Endodermal cell (in vitro differentiated cells): ENCODE measurements at regions not wholly inside any gene's neighbourhood (a gene's known extent, or its start where the extent isn't known, plus 50 kb on each side); places are given as distances from the start of the nearest gene placed in this dataset.
A peak's percentile ranks its signal among the peaks of the same experiment; 100 is the strongest.

Source experiments
- DNase-seq: peaks from one replicate; pipeline ENCODE4 v3.0.0-alpha.2; 2017
- H3K27ac ChIP-seq: 2 replicates; pipeline ENCODE4 v1.5.1; 2013; ENCODE audit warnings: mild to moderate bottlenecking, low read depth, low read length, moderate library complexity
- H3K27me3 ChIP-seq: 2 replicates; pipeline ENCODE4 v1.6.1; 2013; ENCODE audit warnings: mild to moderate bottlenecking, low read length, moderate library complexity; ENCODE audit not compliant: insufficient read depth, control insufficient read depth, poor library complexity, severe bottlenecking
- H3K36me3 ChIP-seq: 2 replicates; pipeline ENCODE4 v1.7.0; 2013; ENCODE audit warnings: mild to moderate bottlenecking, low read length, moderate library complexity; ENCODE audit not compliant: control insufficient read depth, insufficient read depth
- H3K4me1 ChIP-seq: one replicate; pipeline ENCODE4 v1.7.0; 2013; ENCODE audit warnings: low read length; ENCODE audit not compliant: control insufficient read depth, insufficient read depth
- H3K4me3 ChIP-seq: 2 replicates; pipeline ENCODE4 v1.5.1; 2013; ENCODE audit warnings: mild to moderate bottlenecking, low read length, moderate library complexity
- H3K9ac ChIP-seq: 2 replicates; pipeline ENCODE4 v1.6.1; 2013; ENCODE audit warnings: mild to moderate bottlenecking, low read length, moderate library complexity; ENCODE audit not compliant: poor library complexity, severe bottlenecking; ENCODE audit errors: extremely low read depth
- H3K9me3 ChIP-seq: 2 replicates; pipeline ENCODE4 v1.6.1; 2013; ENCODE audit warnings: mild to moderate bottlenecking, low read length, moderate library complexity; ENCODE audit not compliant: control insufficient read depth
- H3K27ac Mint-ChIP-seq: 2 replicates; pipeline ENCODE4 v1.8.0; 2020; ENCODE audit warnings: mixed read lengths
- H3K27me3 Mint-ChIP-seq: 2 replicates; pipeline ENCODE4 v1.8.0; 2021; ENCODE audit warnings: mild to moderate bottlenecking, mixed read lengths; ENCODE audit not compliant: insufficient read depth
- H3K36me3 Mint-ChIP-seq: 2 replicates; pipeline ENCODE4 v1.8.0; 2020; ENCODE audit warnings: low read depth, mixed read lengths
- H3K4me1 Mint-ChIP-seq: 2 replicates; pipeline ENCODE4 v1.8.0; 2020; ENCODE audit warnings: mixed read lengths
- H3K4me3 Mint-ChIP-seq: 2 replicates; pipeline ENCODE4 v1.8.0; 2020; ENCODE audit warnings: mild to moderate bottlenecking, moderate library complexity, mixed read lengths
- H3K9me3 Mint-ChIP-seq: 2 replicates; pipeline ENCODE4 v1.8.0; 2020; ENCODE audit warnings: mild to moderate bottlenecking, mixed read lengths
- whole genome bisulfite sequencing, 2 experiments: methylation state at CpG; one replicate each; pipeline versions ENCODE4 v1.1.5 to v1.1.7; 2013; ENCODE audit warnings: missing lambda C conversion rate in 2 of 2, mixed read lengths in 1 of 2; ENCODE audit not compliant: insufficient coverage in 1 of 2, insufficient read length in 1 of 2; 5-methylcytosine and 5-hydroxymethylcytosine counted together
- TF ChIP-seq, protein P1 (sequence below): fragments of 200-600 bp; sonication (generic); conservative IDR thresholded peaks from 2 replicates; pipeline ENCODE4 v1.5.0; 2021; ENCODE audit warnings: antibody characterized with exemption, mild to moderate bottlenecking

- Histone ChIP-seq H3K4me3 (peak overlapping the region; percentile 71), H3K27me3 (no peaks in the 10 kb centered on the region), H3K4me1 (no peaks in the 10 kb centered on the region), H3K27ac (no peak overlapping the region), H3K36me3 (peaks cover 3% of the 10 kb centered on the region), H3K9ac (peak overlapping the region; percentile 4), H3K9me3 (no peaks in the 10 kb centered on the region)
- Mint-ChIP-seq H3K9me3 (no peaks in the 10 kb centered on the region), H3K4me1 (peaks cover 3% of the 10 kb centered on the region), H3K27ac (peak overlapping the region; percentile 49), H3K4me3 (peak overlapping the region; percentile 49), H3K36me3 (peaks cover 1% of the 10 kb centered on the region), H3K27me3 (no peaks in the 10 kb centered on the region)
- WGBS, 2 experiments: 74 to 89% methylated on average over 4 to 6 of the region's 7 CpGs
- TF ChIP-seq, protein P1, sequence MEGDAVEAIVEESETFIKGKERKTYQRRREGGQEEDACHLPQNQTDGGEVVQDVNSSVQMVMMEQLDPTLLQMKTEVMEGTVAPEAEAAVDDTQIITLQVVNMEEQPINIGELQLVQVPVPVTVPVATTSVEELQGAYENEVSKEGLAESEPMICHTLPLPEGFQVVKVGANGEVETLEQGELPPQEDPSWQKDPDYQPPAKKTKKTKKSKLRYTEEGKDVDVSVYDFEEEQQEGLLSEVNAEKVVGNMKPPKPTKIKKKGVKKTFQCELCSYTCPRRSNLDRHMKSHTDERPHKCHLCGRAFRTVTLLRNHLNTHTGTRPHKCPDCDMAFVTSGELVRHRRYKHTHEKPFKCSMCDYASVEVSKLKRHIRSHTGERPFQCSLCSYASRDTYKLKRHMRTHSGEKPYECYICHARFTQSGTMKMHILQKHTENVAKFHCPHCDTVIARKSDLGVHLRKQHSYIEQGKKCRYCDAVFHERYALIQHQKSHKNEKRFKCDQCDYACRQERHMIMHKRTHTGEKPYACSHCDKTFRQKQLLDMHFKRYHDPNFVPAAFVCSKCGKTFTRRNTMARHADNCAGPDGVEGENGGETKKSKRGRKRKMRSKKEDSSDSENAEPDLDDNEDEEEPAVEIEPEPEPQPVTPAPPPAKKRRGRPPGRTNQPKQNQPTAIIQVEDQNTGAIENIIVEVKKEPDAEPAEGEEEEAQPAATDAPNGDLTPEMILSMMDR: no peak
- no peak for DNase-seq
Observed at GRCh38 chr7:65731129-65731528, 141.7 kb upstream of the VKORC1L1 start.

DNA sequence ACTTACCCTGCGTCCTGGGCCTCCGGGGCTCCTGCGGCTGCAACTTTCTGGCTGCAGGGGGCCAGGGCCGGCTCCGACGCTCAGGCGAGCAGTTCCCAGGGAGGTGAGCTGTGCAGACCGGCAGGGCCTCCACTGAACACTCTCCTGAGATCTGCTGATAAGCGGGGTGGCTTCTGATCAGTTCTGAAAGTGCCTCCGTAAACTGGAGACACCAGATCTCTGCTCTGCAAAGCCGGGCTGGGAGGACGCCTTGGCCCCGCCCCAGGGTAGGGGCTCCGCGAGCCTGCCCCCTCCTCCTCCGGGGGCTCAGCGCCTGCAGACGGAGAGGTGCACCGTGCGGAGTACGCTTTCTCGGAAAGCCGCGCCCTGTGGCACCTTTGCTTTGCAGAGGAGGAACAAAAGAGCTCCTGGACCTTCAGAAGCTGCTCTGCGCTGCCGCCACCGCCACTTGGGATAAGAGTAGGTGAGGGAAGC, 141.3 kb upstream of the VKORC1L1 start:
- H3K4me3 ChIP-seq: peak overlapping the region; percentile 71
- DNase-seq: peak; percentile 83
- H3K27me3 ChIP-seq: no peaks in the 10 kb centered on the region
- Mint-ChIP-seq H3K27ac (peak overlapping the region; percentile 49), H3K4me1 (peaks cover 3% of the 10 kb centered on the region), H3K36me3 (peaks cover 3% of the 10 kb centered on the region), H3K9me3 (no peaks in the 10 kb centered on the region), H3K4me3 (peak overlapping the region; percentile 49), H3K27me3 (no peaks in the 10 kb centered on the region)
- H3K36me3 ChIP-seq: peaks cover 2% of the 10 kb centered on the region
- 18 to 26% methylated on average over 16 to 27 of the region's 27 CpGs for WGBS, 2 experiments
- peak overlapping the region; percentile 4 for H3K9ac ChIP-seq
- H3K4me1 ChIP-seq: no peaks in the 10 kb centered on the region
- H3K9me3 ChIP-seq: no peaks in the 10 kb centered on the region
- TF ChIP-seq, protein P1: peak; percentile 72
- no peak overlapping the region for H3K27ac ChIP-seq

DNA sequence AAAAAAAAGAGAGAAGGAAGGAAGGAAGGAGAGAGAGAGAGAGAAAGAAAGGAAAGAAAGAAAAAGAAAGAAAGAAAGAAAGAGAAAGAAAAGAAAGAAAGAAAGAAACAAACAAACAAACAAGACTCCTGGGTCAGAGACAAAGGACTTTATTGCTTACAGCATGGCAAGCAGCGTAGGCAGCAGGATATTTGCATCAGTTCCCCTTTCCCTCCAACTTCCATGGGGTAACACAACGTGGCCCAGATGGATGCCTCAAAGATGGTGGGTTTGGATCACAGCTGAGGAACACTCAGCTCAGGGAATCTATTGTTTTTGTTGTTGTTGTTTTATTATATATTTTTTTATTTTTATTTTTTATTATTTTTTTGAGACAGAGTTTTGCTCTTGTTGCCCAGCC, 128.5 kb upstream of the VKORC1L1 start:
- Histone ChIP-seq H3K27ac (no peak overlapping the region), H3K9me3 (no peaks in the 10 kb centered on the region), H3K36me3 (no peaks in the 10 kb centered on the region), H3K4me1 (no peaks in the 10 kb centered on the region), H3K27me3 (no peaks in the 10 kb centered on the region), H3K9ac (no peak overlapping the region), H3K4me3 (no peak overlapping the region)
- Mint-ChIP-seq H3K4me3 (no peak overlapping the region), H3K27me3 (no peaks in the 10 kb centered on the region), H3K4me1 (no peaks in the 10 kb centered on the region), H3K36me3 (peaks cover 18% of the 10 kb centered on the region), H3K27ac (no peak overlapping the region), H3K9me3 (no peaks in the 10 kb centered on the region)
- WGBS, 2 experiments: 100% methylated on average over 1 to 2 of the region's 2 CpGs
- TF ChIP-seq, protein P1: no peak
- DNase-seq: no peak
